ENCODE measurements at regions not wholly inside any gene's neighbourhood (a gene's known extent, or its start where the extent isn't known, plus 50 kb on each side); places are given as distances from the start of the nearest gene placed in this dataset.
A peak's percentile ranks its signal among the peaks of the same experiment; 100 is the strongest.

DNA sequence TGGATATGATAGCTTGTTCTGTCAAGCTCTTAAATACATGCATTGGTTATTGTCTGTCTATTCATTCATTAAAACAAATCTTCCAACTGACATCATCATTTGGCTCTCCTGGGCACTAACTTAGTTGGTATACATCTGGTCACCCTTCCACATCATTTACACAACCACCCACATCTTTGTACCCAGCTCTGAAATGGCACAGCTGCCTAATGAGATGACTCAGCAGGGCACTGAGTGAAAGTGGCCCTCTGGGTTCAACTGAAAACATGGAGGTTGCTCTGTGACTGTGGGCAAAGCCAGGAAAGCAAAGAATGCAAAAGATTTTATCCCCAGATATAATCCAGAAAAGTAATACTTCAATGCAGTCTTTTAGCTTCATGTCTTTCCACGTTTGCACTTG is 234.0 kb upstream of the MAP2 start:
- ATAC-seq (no peak), DNase-seq (no peak)
- H3K4me3 ChIP-seq = no peak overlapping the region
- H3K36me3 ChIP-seq = no peaks in the 10 kb centered on the region
- no peak for TF ChIP-seq CTCF (IDR thresholded peaks at IDR 0.05)
- no peaks in the 10 kb centered on the region for H3K9me3 ChIP-seq
- no peak overlapping the region for H3K27ac ChIP-seq
- no peaks in the 10 kb centered on the region for H3K4me1 ChIP-seq
- H3K27me3 ChIP-seq = no peaks in the 10 kb centered on the region
- intact Hi-C loops (cut with DNase I) = no loop called here

DNA sequence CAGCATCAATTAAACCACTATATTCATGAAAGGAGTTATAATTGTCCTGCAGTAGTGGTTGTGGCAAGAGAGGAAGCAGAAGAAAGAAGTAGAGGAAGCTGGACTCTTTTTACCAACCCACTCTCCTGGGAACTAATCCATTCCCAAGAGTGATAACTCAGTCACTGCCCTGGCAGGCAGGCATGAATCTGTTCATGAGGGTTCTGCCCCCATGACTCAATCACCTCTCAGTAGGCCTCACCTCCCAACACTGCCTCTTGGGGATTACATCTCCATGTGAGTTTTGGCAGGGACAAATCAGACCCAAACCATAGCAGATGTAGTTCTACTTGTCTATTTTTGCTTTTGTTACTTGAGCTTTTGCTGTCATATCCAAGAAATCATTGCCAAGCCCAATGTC is 232.7 kb upstream of the MAP2 start:
- H3K27me3 ChIP-seq = no peaks in the 10 kb centered on the region
- no peak overlapping the region for H3K4me3 ChIP-seq
- H3K27ac ChIP-seq = no peak overlapping the region
- TF ChIP-seq CTCF (IDR thresholded peaks at IDR 0.05) = no peak
- H3K4me1 ChIP-seq = no peaks in the 10 kb centered on the region
- no peaks in the 10 kb centered on the region for H3K9me3 ChIP-seq
- H3K36me3 ChIP-seq = no peaks in the 10 kb centered on the region
- ATAC-seq = no peak
- intact Hi-C loops (cut with DNase I) = no loop called here
- DNase-seq = no peak

DNA sequence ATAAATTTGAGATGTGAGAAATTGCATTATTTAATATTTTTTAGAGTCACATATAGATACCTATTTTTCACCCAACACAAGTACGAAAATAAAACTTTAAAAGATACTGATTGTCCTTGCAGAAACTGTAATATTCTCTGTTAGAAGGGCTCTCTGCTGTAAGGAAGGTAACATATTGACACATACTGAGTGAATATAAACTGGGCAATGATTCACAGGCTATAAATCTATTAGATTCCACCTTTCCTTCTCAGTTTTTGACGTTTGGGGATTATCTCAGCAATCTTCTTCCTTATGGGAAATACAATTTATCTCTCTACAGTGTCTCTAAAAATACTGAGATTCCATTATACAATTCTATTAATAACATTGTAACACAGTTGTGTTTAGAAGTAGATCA is 229.1 kb upstream of the MAP2 start:
- H3K4me3 ChIP-seq = no peak overlapping the region
- intact Hi-C loops (cut with DNase I) = no loop called here
- TF ChIP-seq CTCF (IDR thresholded peaks at IDR 0.05) = no peak
- ATAC-seq (no peak), DNase-seq (no peak)
- H3K36me3 ChIP-seq = no peaks in the 10 kb centered on the region
- no peaks in the 10 kb centered on the region for H3K27me3 ChIP-seq
- H3K27ac ChIP-seq = no peak overlapping the region
- H3K4me1 ChIP-seq = no peaks in the 10 kb centered on the region
- no peaks in the 10 kb centered on the region for H3K9me3 ChIP-seq

DNA sequence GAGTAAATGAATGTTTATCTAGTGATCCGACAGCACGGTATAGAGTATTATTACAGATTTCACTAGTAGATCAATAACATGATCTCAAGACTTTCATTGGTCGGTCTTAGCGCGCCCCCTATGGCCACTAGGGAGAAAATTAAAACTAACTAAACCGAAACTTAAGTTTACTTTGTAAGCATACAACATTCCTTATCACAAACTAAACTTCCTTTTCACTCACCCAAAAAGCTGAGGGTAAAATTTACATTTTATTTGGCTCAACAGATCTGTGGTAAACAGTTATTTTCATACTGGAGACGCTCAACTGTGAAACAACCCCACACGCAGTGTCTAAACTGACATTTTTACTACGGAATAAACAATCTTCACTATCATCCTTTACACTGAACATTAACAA is 215.6 kb upstream of the MAP2 start:
- H3K9me3 ChIP-seq = no peaks in the 10 kb centered on the region
- peak; percentile 61 for TF ChIP-seq CTCF (IDR thresholded peaks at IDR 0.05)
- no peak overlapping the region for H3K4me3 ChIP-seq
- H3K4me1 ChIP-seq = no peaks in the 10 kb centered on the region
- H3K27ac ChIP-seq = no peak overlapping the region
- no peaks in the 10 kb centered on the region for H3K27me3 ChIP-seq
- ATAC-seq (peak; percentile 56), DNase-seq (no peak)
- H3K36me3 ChIP-seq = no peaks in the 10 kb centered on the region
- intact Hi-C loops (cut with DNase I) = no loop called here

GRCh38 chr2:209209943-209210342 is 213.9 kb upstream of the MAP2 start:
- no peak for TF ChIP-seq CTCF (IDR thresholded peaks at IDR 0.05)
- intact Hi-C loops (cut with DNase I) = no loop called here

DNA sequence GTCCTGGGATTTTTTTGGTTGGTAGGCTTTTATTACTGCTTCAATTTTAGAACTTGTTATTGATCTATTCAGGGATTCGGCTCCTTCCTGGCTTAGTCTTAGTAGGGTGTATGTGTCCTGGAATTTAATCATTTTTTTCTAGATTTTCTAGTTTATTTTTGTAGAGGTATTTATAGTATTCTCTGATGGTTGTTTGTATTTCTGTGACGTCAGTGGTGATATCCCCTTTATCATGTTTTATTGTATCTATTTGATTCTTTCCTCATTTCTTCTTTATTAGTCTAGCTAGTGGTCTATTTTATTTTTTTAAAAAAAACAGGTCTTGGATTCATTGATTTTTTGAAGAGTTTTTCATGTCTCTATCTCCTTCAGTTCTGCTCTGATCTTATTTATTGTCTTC is 193.3 kb upstream of the MAP2 start:
- no peaks in the 10 kb centered on the region for H3K4me1 ChIP-seq
- intact Hi-C loops (cut with DNase I) = no loop called here
- DNase-seq (no peak), ATAC-seq (no peak)
- TF ChIP-seq CTCF (IDR thresholded peaks at IDR 0.05) = no peak
- no peaks in the 10 kb centered on the region for H3K9me3 ChIP-seq
- H3K4me3 ChIP-seq = no peak overlapping the region
- H3K27me3 ChIP-seq = no peaks in the 10 kb centered on the region
- no peak overlapping the region for H3K27ac ChIP-seq
- H3K36me3 ChIP-seq = no peaks in the 10 kb centered on the region

More at GRCh38 chr2:209209943-209210342, 213.9 kb upstream of the MAP2 start:
- no peak for DNase-seq
- Histone ChIP-seq H3K27ac (no peak overlapping the region), H3K4me3 (no peak overlapping the region), H3K4me1 (no peaks in the 10 kb centered on the region), H3K27me3 (no peaks in the 10 kb centered on the region), H3K9me3 (no peaks in the 10 kb centered on the region), H3K36me3 (no peaks in the 10 kb centered on the region)
- ATAC-seq = no peak
